IPS-15b (cell line): ENCODE measurements at regions not wholly inside any gene's neighbourhood (a gene's known extent, or its start where the extent isn't known, plus 50 kb on each side); places are given as distances from the start of the nearest gene placed in this dataset.
"Not testable (repeated sequence)": the region's sequence is repeated elsewhere in the genome, so short reads cannot be mapped to it uniquely, and the experiment has no call there.

Source experiments
- H3K27me3 ChIP-seq: one replicate; pipeline ENCODE4 v1.6.1; 2013; ENCODE audit warnings: low read length; ENCODE audit not compliant: control insufficient read depth, insufficient read depth
- H3K36me3 ChIP-seq: one replicate; pipeline ENCODE4 v1.6.1; 2013; ENCODE audit warnings: low read length; ENCODE audit not compliant: control insufficient read depth, insufficient read depth
- H3K4me1 ChIP-seq: one replicate; pipeline ENCODE4 v1.6.1; 2013; ENCODE audit warnings: mild to moderate bottlenecking, low read length; ENCODE audit not compliant: control insufficient read depth, insufficient read depth
- H3K4me3 ChIP-seq: one replicate; pipeline ENCODE4 v1.5.1; 2013; ENCODE audit warnings: low read depth, low read length
- H3K9ac ChIP-seq: one replicate; pipeline ENCODE4 v1.6.1; 2013; ENCODE audit warnings: low read depth, mild to moderate bottlenecking, low read length
- H3K9me3 ChIP-seq: one replicate; pipeline ENCODE4 v1.6.1; 2013; ENCODE audit warnings: mild to moderate bottlenecking, low read length; ENCODE audit not compliant: control insufficient read depth, insufficient read depth

DNA sequence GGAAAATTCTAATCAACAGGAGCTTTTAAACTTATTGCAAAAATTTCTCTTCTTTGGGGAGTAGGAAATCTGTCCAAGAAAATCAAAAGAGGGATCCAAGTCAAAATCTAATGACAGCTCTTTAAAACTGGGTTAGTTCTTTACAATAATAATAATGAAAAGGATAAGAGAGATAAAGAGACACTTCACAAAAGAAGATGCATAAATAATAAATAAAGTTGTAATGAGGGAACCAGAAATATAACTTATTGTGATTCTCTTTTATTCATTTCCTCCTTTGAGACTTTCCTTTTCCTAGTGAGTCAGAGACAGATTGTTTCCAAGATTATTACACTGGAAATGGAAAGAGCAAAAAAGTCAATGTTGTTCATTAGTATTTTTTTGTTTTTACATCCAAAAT, 1029.3 kb downstream of the PCDH17 start:
- Histone ChIP-seq H3K9me3 (no peaks in the 10 kb centered on the region), H3K9ac (no peak overlapping the region), H3K36me3 (no peaks in the 10 kb centered on the region), H3K27me3 (no peaks in the 10 kb centered on the region), H3K4me3 (no peak overlapping the region), H3K4me1 (no peaks in the 10 kb centered on the region)

DNA sequence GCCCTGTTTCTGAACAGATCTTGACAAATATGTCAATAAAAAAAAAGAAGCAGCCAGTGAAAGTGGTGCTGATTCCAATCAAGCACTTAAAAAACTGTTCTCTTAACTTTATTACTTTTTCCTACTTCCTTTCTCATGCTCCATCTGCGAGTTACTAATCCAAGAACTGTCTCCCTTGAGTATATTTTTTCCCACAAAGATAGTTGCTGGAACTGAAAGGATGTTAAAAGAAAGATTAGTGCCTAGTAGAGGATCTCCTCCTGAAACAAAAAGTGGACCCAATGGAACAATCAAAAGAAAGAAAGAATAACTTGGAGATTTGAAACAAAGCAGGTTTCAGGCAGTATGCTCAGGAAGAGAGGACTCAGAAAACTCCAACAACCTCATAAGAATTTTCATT, 1034.8 kb downstream of the PCDH17 start:
- Histone ChIP-seq H3K27me3 (no peaks in the 10 kb centered on the region), H3K36me3 (no peaks in the 10 kb centered on the region), H3K9me3 (no peaks in the 10 kb centered on the region), H3K4me3 (no peak overlapping the region), H3K4me1 (no peaks in the 10 kb centered on the region), H3K9ac (no peak overlapping the region)

GRCh38 chr13:58667096-58667495, 1035.6 kb downstream of the PCDH17 start:
- Histone ChIP-seq H3K27me3 (no peaks in the 10 kb centered on the region), H3K36me3 (no peaks in the 10 kb centered on the region), H3K9me3 (no peaks in the 10 kb centered on the region), H3K4me1 (no peaks in the 10 kb centered on the region), H3K9ac (no peak overlapping the region), H3K4me3 (no peak overlapping the region)

- Histone ChIP-seq H3K36me3 (no peaks in the 10 kb centered on the region), H3K4me1 (no peaks in the 10 kb centered on the region), H3K27me3 (no peaks in the 10 kb centered on the region)
Observed at GRCh38 chr13:58680115-58680514, 1048.6 kb downstream of the PCDH17 start.

GRCh38 chr13:58682616-58683015, 1051.1 kb downstream of the PCDH17 start:
- Histone ChIP-seq H3K4me1 (no peaks in the 10 kb centered on the region), H3K36me3 (no peaks in the 10 kb centered on the region), H3K9ac (no peak overlapping the region), H3K9me3 (no peaks in the 10 kb centered on the region), H3K27me3 (no peaks in the 10 kb centered on the region), H3K4me3 (no peak overlapping the region)

More at GRCh38 chr13:58680115-58680514, 1048.6 kb downstream of the PCDH17 start:
- H3K9ac ChIP-seq: no peak overlapping the region
- H3K9me3 ChIP-seq: no peaks in the 10 kb centered on the region
- no peak overlapping the region for H3K4me3 ChIP-seq

- Histone ChIP-seq H3K9ac (no peak overlapping the region), H3K27me3 (no peaks in the 10 kb centered on the region), H3K4me1 (no peaks in the 10 kb centered on the region), H3K4me3 (no peak overlapping the region), H3K9me3 (no peaks in the 10 kb centered on the region), H3K36me3 (no peaks in the 10 kb centered on the region)
Observed at GRCh38 chr13:58687148-58687547, 1055.6 kb downstream of the PCDH17 start.

GRCh38 chr13:58698531-58698930, 1067.0 kb downstream of the PCDH17 start:
- Histone ChIP-seq H3K4me3 (no peak overlapping the region), H3K9ac (no peak overlapping the region), H3K4me1 (no peaks in the 10 kb centered on the region), H3K9me3 (no peaks in the 10 kb centered on the region), H3K36me3 (no peaks in the 10 kb centered on the region), H3K27me3 (no peaks in the 10 kb centered on the region)

DNA sequence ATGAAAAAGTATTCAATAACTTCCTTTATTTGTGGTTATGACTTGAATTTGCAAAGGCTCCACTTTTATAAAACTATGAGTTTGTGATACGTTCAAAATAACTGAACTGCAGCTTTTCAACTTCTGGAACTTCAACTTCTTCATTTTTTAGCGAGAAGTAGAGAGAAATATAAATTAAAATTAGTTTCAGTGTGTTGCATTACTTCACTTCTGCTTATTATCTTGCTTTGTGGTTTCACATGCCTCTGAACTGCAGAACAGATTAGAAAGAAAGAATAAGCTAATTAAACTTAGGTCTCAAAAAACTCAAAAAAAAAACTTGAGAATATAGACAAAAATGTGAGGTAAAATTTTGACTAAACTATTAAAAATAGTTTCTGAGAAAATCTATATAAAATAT, 1073.4 kb downstream of the PCDH17 start:
- Histone ChIP-seq H3K36me3 (no peaks in the 10 kb centered on the region), H3K9ac (no peak overlapping the region), H3K27me3 (no peaks in the 10 kb centered on the region), H3K9me3 (no peaks in the 10 kb centered on the region), H3K4me1 (no peaks in the 10 kb centered on the region), H3K4me3 (no peak overlapping the region)

GRCh38 chr13:58706421-58706820, 1074.9 kb downstream of the PCDH17 start:
- H3K9ac ChIP-seq: no peak overlapping the region
- H3K27me3 ChIP-seq: no peaks in the 10 kb centered on the region
- H3K4me3 ChIP-seq: no peak overlapping the region
- no peaks in the 10 kb centered on the region for H3K36me3 ChIP-seq
- H3K9me3 ChIP-seq: no peaks in the 10 kb centered on the region
- no peaks in the 10 kb centered on the region for H3K4me1 ChIP-seq

- no peaks in the 10 kb centered on the region for H3K27me3 ChIP-seq
- H3K4me1 ChIP-seq: no peaks in the 10 kb centered on the region
- H3K36me3 ChIP-seq: no peaks in the 10 kb centered on the region
- no peaks in the 10 kb centered on the region for H3K9me3 ChIP-seq
- no peak overlapping the region for H3K4me3 ChIP-seq
- no peak overlapping the region for H3K9ac ChIP-seq
Observed at GRCh38 chr13:58712191-58712590, 1080.6 kb downstream of the PCDH17 start.

- not testable (repeated sequence) for H3K27me3 ChIP-seq, H3K9me3 ChIP-seq, H3K4me1 ChIP-seq, H3K4me3 ChIP-seq, H3K36me3 ChIP-seq, H3K9ac ChIP-seq
Observed at GRCh38 chr13:58714016-58714415, 1082.5 kb downstream of the PCDH17 start.

DNA sequence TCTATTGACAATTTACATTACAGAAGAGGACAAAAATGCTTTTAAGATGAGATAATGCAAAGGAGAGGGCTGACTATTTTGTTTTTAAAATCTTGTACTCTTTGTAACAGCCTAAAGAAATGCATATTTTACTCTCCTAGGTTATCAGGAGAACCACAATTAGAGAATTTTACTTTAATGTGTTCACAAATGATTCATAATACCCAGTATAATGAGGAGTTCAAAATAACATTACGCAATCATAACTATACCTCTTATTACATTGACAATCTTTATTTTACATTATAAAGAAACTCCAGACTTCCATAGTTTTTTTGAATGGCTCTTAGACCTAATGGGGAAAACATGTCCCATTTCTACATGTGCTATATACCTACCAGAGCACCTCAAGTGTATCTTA, 1089.7 kb downstream of the PCDH17 start:
- no peaks in the 10 kb centered on the region for H3K4me1 ChIP-seq
- H3K9me3 ChIP-seq: no peaks in the 10 kb centered on the region
- no peak overlapping the region for H3K4me3 ChIP-seq
- H3K9ac ChIP-seq: no peak overlapping the region
- no peaks in the 10 kb centered on the region for H3K36me3 ChIP-seq
- H3K27me3 ChIP-seq: no peaks in the 10 kb centered on the region

- Histone ChIP-seq H3K9ac (no peak overlapping the region), H3K4me3 (no peak overlapping the region), H3K27me3 (no peaks in the 10 kb centered on the region), H3K4me1 (peaks cover 17% of the 10 kb centered on the region), H3K36me3 (no peaks in the 10 kb centered on the region), H3K9me3 (no peaks in the 10 kb centered on the region)
Observed at GRCh38 chr13:58728126-58728525, 1096.6 kb downstream of the PCDH17 start.
